Heart right ventricle (tissue), 16 donors: ENCODE measurements at regions not wholly inside any gene's neighbourhood (a gene's known extent, or its start where the extent isn't known, plus 50 kb on each side); places are given as distances from the start of the nearest gene placed in this dataset.

ENCODE experiments used
- ATAC-seq, 8 donors: fragments of 200-7000 bp; cut with Tn5 transposase; one replicate each; pipeline ENCODE4 v1.9.1; 2020; ENCODE audit warnings: mild to moderate bottlenecking in 8 of 8, moderate library complexity in 8 of 8, moderate number of reproducible peaks in 1 of 8
- DNase-seq, 2 donors: peaks; one replicate each; pipeline ENCODE4 v3.0.0-alpha.2; 2020
- H3K27ac ChIP-seq, 10 donors: fragments of 200-600 bp; sonication (generic) in 2 of 10; one replicate each; pipeline versions ENCODE4 v1.5.0 to v1.8.0; 2020 to 2022; ENCODE audit warnings: mild to moderate bottlenecking in 3 of 10
- H3K27me3 ChIP-seq, 7 donors: fragments of 200-600 bp; one replicate each; pipeline ENCODE4 v1.8.0; 2021 to 2022; ENCODE audit warnings: mild to moderate bottlenecking in 2 of 7
- H3K36me3 ChIP-seq, 9 donors: fragments of 200-600 bp; sonication (generic) in 1 of 9; one replicate each; pipeline versions ENCODE4 v1.5.0 to v1.8.0; 2020 to 2022; ENCODE audit warnings: mild to moderate bottlenecking in 2 of 9
- H3K4me1 ChIP-seq, 9 donors: fragments of 200-600 bp; sonication (generic) in 1 of 9; one replicate each; pipeline versions ENCODE4 v1.5.0 to v1.8.0; 2020 to 2022; ENCODE audit warnings: mild to moderate bottlenecking in 4 of 9
- H3K4me3 ChIP-seq, 10 donors: fragments of 200-600 bp; sonication (generic) in 2 of 10; one replicate each; pipeline versions ENCODE4 v1.5.0 to v1.8.0; 2020 to 2022; ENCODE audit warnings: mild to moderate bottlenecking in 7 of 10, moderate library complexity in 2 of 10
- H3K9me3 ChIP-seq, 11 donors: fragments of 200-600 bp in 10 of 11; sonication (generic) in 2 of 11; one replicate each; pipeline versions ENCODE4 v1.5.0 to v1.8.0; 2013 to 2022; ENCODE audit warnings: mild to moderate bottlenecking in 2 of 11, control low read depth in 1 of 11, moderate library complexity in 1 of 11
- WGBS, 2 donors: extraction: QIAGEN DNeasy Blood & Tissue Kit; methylation state at CpG; one replicate each; pipeline ENCODE4 v1.1.7; 2013; ENCODE audit warnings: inconsistent platforms in 1 of 2; 5-methylcytosine and 5-hydroxymethylcytosine counted together
- intact Hi-C, 10 donors: fragments of 100-400 bp; cut with DNase I; formaldehyde crosslinking; loops; one replicate each; pipeline versions ENCODE4 v1.11.1 to v1.14.2; 2022
- TF ChIP-seq, protein P1 (sequence below), 9 donors: fragments of 200-600 bp; sonication (generic) in 2 of 9; IDR thresholded peaks; one replicate each; pipeline versions ENCODE4 v1.5.0 to v1.8.0; 2021 to 2022; ENCODE audit warnings: antibody characterized with exemption in 9 of 9, mild to moderate bottlenecking in 5 of 9, moderate library complexity in 1 of 9
- donor health status: Arrhythmogenic right ventricular cardiomyopathy.
- donor health status: ischemic (EF 13 %, LVEDD 7.1; RV severe dilation, severe dysfunction).
- donor health status: healthy with polysubstance abuse.
- donor health status: DM: no; HTN: yes; CAD: no.
- donor health status: DM: no; HTN: no; CAD: no.
- donor health status: ischemic (EF 25% LVEDD 6.9; RV normal size, moderate dysfunction).
- donor health status: ischemic (EF 25% LVEDD 5.7; RV mildly dilated, moderate dysfunction).
- donor health status: healthy.
- donor health status: DM: yes; HTN: yes; CAD: no.
- donor health status: Ischemic cardiomyopathy.
- donor health status: ischemic (EF 35%, LVEDD 5.7; RV mildly dilated, moderate dysfunction).
- donor health status: nonischemic (EF 11% LVEDD 7.7; RV severe dilation, severe dysfunction).
- donor health status: DM: yes; HTN: yes; CAD: no.
- donor health status: PGD.
- donor health status: ischemic (EF 29% LVEDD 5.4; RV normal size, mild dysfunction).
- donor health status: nonischemic (EF 23%, LVEDD 6.1; RV moderate dilation, normal function).

DNA sequence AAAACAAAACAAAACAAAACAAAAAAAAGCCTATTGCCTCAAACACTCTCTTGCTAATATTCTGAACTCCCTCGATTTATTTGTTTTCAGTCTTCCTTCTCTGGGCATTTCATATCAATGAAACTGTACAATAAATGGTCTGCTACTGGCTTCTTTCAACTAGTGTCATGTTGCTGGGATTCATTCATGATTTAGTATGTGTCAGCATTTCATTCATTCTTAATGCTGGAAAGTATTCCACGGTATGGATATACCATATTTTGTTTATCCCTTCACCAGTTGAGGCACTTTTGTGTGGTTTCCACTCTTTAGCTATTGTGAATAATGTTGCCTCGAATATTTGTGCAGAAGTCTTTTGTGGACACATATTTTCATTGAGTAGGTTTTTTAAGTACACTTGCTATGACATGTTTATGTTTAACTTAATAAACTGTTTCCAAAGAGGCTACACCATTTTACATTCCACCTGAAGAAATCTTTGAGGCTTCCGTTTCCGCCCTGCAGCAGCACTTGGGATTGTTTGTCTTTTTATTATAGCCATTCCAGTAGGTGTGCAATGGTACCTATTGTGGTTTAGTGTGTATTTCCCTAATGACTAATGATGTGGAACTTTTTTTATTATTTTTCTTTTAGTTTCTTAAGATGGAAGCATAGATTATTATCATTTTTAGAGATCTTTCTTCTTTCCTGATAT, 543.6 kb upstream of the SOX11 start:
- no peak for ATAC-seq
- Histone ChIP-seq H3K27ac (no peak overlapping the region), H3K27me3 (no peaks in the 10 kb centered on the region), H3K4me1 (no peaks in the 10 kb centered on the region), H3K4me3 (no peak overlapping the region), H3K36me3 (no peaks in the 10 kb centered on the region), H3K9me3 (peaks cover 0 to 77% (median 3%) of the 10 kb centered on the region in 11 donors)
- TF ChIP-seq, protein P1, sequence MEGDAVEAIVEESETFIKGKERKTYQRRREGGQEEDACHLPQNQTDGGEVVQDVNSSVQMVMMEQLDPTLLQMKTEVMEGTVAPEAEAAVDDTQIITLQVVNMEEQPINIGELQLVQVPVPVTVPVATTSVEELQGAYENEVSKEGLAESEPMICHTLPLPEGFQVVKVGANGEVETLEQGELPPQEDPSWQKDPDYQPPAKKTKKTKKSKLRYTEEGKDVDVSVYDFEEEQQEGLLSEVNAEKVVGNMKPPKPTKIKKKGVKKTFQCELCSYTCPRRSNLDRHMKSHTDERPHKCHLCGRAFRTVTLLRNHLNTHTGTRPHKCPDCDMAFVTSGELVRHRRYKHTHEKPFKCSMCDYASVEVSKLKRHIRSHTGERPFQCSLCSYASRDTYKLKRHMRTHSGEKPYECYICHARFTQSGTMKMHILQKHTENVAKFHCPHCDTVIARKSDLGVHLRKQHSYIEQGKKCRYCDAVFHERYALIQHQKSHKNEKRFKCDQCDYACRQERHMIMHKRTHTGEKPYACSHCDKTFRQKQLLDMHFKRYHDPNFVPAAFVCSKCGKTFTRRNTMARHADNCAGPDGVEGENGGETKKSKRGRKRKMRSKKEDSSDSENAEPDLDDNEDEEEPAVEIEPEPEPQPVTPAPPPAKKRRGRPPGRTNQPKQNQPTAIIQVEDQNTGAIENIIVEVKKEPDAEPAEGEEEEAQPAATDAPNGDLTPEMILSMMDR (IDR thresholded peaks at IDR 0.05) = no peak
- intact Hi-C loops = no loop called here
- no peak for DNase-seq
- 82 to 89% methylated on average over 5 of the region's 5 CpGs for WGBS, 2 donors

DNA sequence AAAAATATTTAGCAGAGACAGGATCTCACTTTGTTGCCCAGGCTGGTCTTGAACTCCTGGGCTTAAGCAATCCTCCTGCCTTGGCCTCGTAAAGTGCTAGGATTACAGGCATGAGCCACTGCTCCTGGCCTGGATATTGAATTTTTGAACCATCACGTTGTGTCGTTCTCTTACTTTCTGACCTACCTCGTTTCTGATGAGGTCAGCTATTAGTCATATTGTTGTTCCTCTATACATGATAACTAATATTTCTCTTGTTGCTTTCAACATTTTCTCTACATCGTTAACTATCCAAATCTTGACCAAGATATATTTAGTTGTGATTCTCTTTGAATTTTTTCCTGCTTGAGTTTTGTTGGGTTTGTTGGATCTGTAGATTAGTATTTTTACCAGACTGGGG, 541.3 kb upstream of the SOX11 start:
- no peak for ATAC-seq
- Histone ChIP-seq H3K27me3 (no peaks in the 10 kb centered on the region), H3K36me3 (no peaks in the 10 kb centered on the region), H3K4me1 (no peaks in the 10 kb centered on the region), H3K27ac (no peak overlapping the region), H3K9me3 (peaks cover 0 to 75% (median 3%) of the 10 kb centered on the region in 11 donors), H3K4me3 (no peak overlapping the region)
- no peak for DNase-seq
- WGBS, 2 donors = 88 to 89% methylated on average over 5 of the region's 5 CpGs
- TF ChIP-seq, protein P1 (IDR thresholded peaks at IDR 0.05) = no peak
- intact Hi-C loops = no loop called here

DNA sequence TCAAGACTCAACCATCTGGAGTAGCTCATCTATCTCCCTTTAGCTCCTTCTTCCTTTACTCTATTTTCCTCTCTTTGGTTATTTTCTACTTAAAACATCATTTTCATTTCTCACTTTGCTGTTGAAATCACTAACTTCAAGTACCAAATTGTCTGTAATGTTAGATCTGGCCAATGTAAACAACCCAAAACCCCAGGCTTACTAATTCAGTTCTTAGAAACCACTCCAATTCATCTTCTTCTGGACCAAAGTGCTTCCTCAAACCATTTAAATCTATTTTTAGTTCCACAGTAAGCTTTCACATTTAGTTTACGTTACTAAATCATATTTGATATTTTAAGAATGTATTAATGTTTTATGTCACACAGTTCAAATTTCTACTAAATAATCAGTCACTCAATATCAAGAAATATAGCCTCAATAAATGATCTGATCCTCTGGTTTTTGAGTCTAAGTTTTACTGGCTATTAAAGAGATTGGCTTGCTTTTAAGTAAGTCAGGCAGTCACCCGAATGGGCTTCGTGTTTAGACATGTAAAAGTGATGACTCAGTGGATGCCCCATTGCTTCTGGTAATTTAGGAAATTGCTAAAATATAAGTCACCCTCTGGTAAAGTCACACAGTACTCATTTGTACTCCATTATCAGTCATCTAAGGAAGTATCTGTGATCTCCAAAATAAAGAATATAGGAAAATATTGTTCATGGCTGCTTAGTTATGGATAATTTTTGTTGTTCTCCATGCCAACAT, 527.2 kb upstream of the SOX11 start:
- WGBS, 2 donors = 70 to 75% methylated on average over 3 of the region's 3 CpGs
- no peak overlapping the region for H3K27ac ChIP-seq
- H3K27me3 ChIP-seq = no peaks in the 10 kb centered on the region
- intact Hi-C loops = no loop called here
- no peaks in the 10 kb centered on the region for H3K4me1 ChIP-seq
- ATAC-seq (no peak), DNase-seq (no peak)
- H3K36me3 ChIP-seq = no peaks in the 10 kb centered on the region
- TF ChIP-seq, protein P1 (IDR thresholded peaks at IDR 0.05) = no peak
- H3K4me3 ChIP-seq = no peak overlapping the region
- H3K9me3 ChIP-seq = peaks cover 0 to 34% (median 0%) of the 10 kb centered on the region in 11 donors

GRCh38 chr2:5172923-5173322, 519.3 kb upstream of the SOX11 start:
- WGBS, 2 donors = 68 to 76% methylated on average over 2 of the region's 2 CpGs
- intact Hi-C loops = no loop called here

More at GRCh38 chr2:5172923-5173322, 519.3 kb upstream of the SOX11 start:
- Histone ChIP-seq H3K4me3 (no peak overlapping the region), H3K36me3 (no peaks in the 10 kb centered on the region), H3K27me3 (no peaks in the 10 kb centered on the region), H3K27ac (no peak overlapping the region), H3K4me1 (no peaks in the 10 kb centered on the region), H3K9me3 (peaks cover 0 to 23% (median 0%) of the 10 kb centered on the region in 11 donors)
- TF ChIP-seq, protein P1 (IDR thresholded peaks at IDR 0.05) = no peak
- no peak for DNase-seq
- no peak for ATAC-seq
